HEK293 (cell line): ENCODE measurements at regions not wholly inside any gene's neighbourhood (a gene's known extent, or its start where the extent isn't known, plus 50 kb on each side); places are given as distances from the start of the nearest gene placed in this dataset.

Experiments used
- CTCF ChIA-PET: fragments of 350-600 bp; formaldehyde crosslinking; extraction: SDS; loops from one replicate; lab custom pipeline; 2021; ENCODE audit warnings: antibody characterized with exemption; lab: Yijun Ruan, JAX
- POLR2A ChIA-PET: fragments of 300-600 bp; formaldehyde crosslinking; extraction: SDS; loops from one replicate; lab custom pipeline; 2020; ENCODE audit warnings: antibody characterized with exemption, inconsistent platforms; lab: Yijun Ruan, JAX
- H3K27ac ChIP-seq: fragments of 200-500 bp; sonication (Bioruptor generic); 2 replicates; pipeline ENCODE4 v1.5.1; 2014; ENCODE audit warnings: low read depth, low read length, control low read depth, inconsistent platforms; ENCODE audit errors: extremely low read depth
- H3K36me3 ChIP-seq, 2 experiments: fragments of 200-500 bp in 1 of 2; sonication (Bioruptor generic) in 1 of 2; 1 replicate in 1 of 2; 2 replicates in 1 of 2; pipeline ENCODE4 v1.5.1; 2014 to 2017; ENCODE audit warnings: inconsistent platforms in 2 of 2, low read length in 2 of 2; ENCODE audit not compliant: control insufficient read depth in 2 of 2, insufficient read depth in 1 of 2
- H3K4me1 ChIP-seq: fragments of 200-500 bp; sonication (Bioruptor generic); 2 replicates; pipeline ENCODE4 v1.5.1; 2014; ENCODE audit warnings: mild to moderate bottlenecking, low read length, inconsistent platforms; ENCODE audit not compliant: control insufficient read depth, insufficient read depth
- H3K4me3 ChIP-seq: 2 replicates; pipeline ENCODE4 v1.5.1; 2011; ENCODE audit warnings: low read depth, mild to moderate bottlenecking, control low read depth, low read length, moderate library complexity
- H3K9me3 ChIP-seq: fragments of 200-500 bp; sonication (Bioruptor generic); 2 replicates; pipeline ENCODE4 v1.5.1; 2014; ENCODE audit warnings: low read depth, low read length, inconsistent platforms; ENCODE audit not compliant: control insufficient read depth, insufficient read depth
- BCL11A ChIP-seq: fragments of 450-650 bp; formaldehyde crosslinking; IDR thresholded peaks from 2 replicates; pipeline ENCODE4 v1.5.1; 2016; ENCODE audit warnings: low read depth, missing biosample characterization, missing genetic modification characterization
- GLI2 ChIP-seq: fragments of 450-650 bp; formaldehyde crosslinking; IDR thresholded peaks from 2 replicates; pipeline ENCODE4; 2017; ENCODE audit warnings: missing biosample characterization, missing genetic modification characterization, low read depth, borderline replicate concordance
- GLI4 ChIP-seq: fragments of 450-650 bp; formaldehyde crosslinking; IDR thresholded peaks from 2 replicates; pipeline ENCODE4 v1.5.1; 2016; ENCODE audit warnings: missing biosample characterization, missing genetic modification characterization
- KLF9 ChIP-seq: fragments of 450-650 bp; formaldehyde crosslinking; IDR thresholded peaks from 2 replicates; pipeline ENCODE4 v1.5.1; 2016; ENCODE audit warnings: missing biosample characterization, missing genetic modification characterization, low read depth
- RBAK ChIP-seq: fragments of 450-650 bp; formaldehyde crosslinking; IDR thresholded peaks from 2 replicates; pipeline ENCODE4 v1.5.1; 2016; ENCODE audit warnings: missing biosample characterization, missing genetic modification characterization
- REPIN1 ChIP-seq: fragments of 450-650 bp; formaldehyde crosslinking; IDR thresholded peaks from 2 replicates; pipeline ENCODE4 v1.5.1; 2017; ENCODE audit warnings: missing biosample characterization, missing genetic modification characterization, low read depth
- WT1 ChIP-seq: fragments of 450-650 bp; formaldehyde crosslinking; IDR thresholded peaks from 2 replicates; pipeline ENCODE4 v1.5.1; 2016; ENCODE audit warnings: missing biosample characterization, missing genetic modification characterization
- ZBTB11 ChIP-seq: fragments of 450-650 bp; formaldehyde crosslinking; conservative IDR thresholded peaks from 2 replicates; pipeline ENCODE4 v1.5.1; 2016; ENCODE audit warnings: low read depth, missing biosample characterization, missing genetic modification characterization
- ZBTB44 ChIP-seq: fragments of 450-650 bp; IDR thresholded peaks from 2 replicates; pipeline ENCODE4 v1.5.1; 2018; ENCODE audit warnings: missing biosample characterization, mild to moderate bottlenecking, missing genetic modification characterization
- ZFHX2 ChIP-seq: fragments of 450-650 bp; formaldehyde crosslinking; conservative IDR thresholded peaks from 2 replicates; pipeline ENCODE4 v1.5.1; 2016; ENCODE audit warnings: missing biosample characterization, missing genetic modification characterization
- ZFP37 ChIP-seq: fragments of 450-650 bp; formaldehyde crosslinking; IDR thresholded peaks from 2 replicates; pipeline ENCODE4 v1.5.1; 2016; ENCODE audit warnings: missing biosample characterization, missing genetic modification characterization
- ZNF311 ChIP-seq: fragments of 450-650 bp; formaldehyde crosslinking; IDR thresholded peaks from 2 replicates; pipeline ENCODE4 v1.5.1; 2017; ENCODE audit warnings: missing biosample characterization, missing genetic modification characterization, borderline replicate concordance
- ZNF366 ChIP-seq: fragments of 450-650 bp; formaldehyde crosslinking; conservative IDR thresholded peaks from 2 replicates; pipeline ENCODE4 v1.5.1; 2016; ENCODE audit warnings: missing biosample characterization, missing genetic modification characterization
- ZNF473 ChIP-seq: fragments of 450-650 bp; formaldehyde crosslinking; IDR thresholded peaks from 2 replicates; pipeline ENCODE4 v1.5.1; 2017; ENCODE audit warnings: missing biosample characterization, missing genetic modification characterization
- ZNF664 ChIP-seq: fragments of 450-650 bp; formaldehyde crosslinking; IDR thresholded peaks from 2 replicates; pipeline ENCODE4 v1.5.1; 2016; ENCODE audit warnings: missing biosample characterization, missing genetic modification characterization
- ZSCAN23 ChIP-seq: fragments of 450-650 bp; formaldehyde crosslinking; IDR thresholded peaks from 2 replicates; pipeline ENCODE4 v1.5.1; 2016; ENCODE audit warnings: missing biosample characterization, missing genetic modification characterization
- ZSCAN4 ChIP-seq: fragments of 450-650 bp; formaldehyde crosslinking; IDR thresholded peaks from 2 replicates; pipeline ENCODE4 v1.5.1; 2017; ENCODE audit warnings: missing biosample characterization, missing genetic modification characterization

- TF ChIP-seq GLI2 (tag by site-specific recombination) = no peak
These were observed 404.4 kb upstream of the KCNMB2 start (continued) for GRCh38 chr3:178131801-178132200.

- POLR2A ChIA-PET = no interaction called here
- CTCF ChIA-PET = no interaction called here
- Histone ChIP-seq H3K4me1 (no peaks in the 10 kb centered on the region), H3K9me3 (no peaks in the 10 kb centered on the region), H3K36me3 (no peaks in the 10 kb centered on the region), H3K4me3 (no peak overlapping the region), H3K27ac (no peak overlapping the region)
- TF ChIP-seq ZNF311 = no peak
- TF ChIP-seq BCL11A (tag by site-specific recombination) = no peak
- TF ChIP-seq RBAK (tag by site-specific recombination) = no peak
- TF ChIP-seq ZFHX2 (tag by site-specific recombination) = no peak
- no peak for TF ChIP-seq ZNF664
- TF ChIP-seq ZNF473 = no peak
- TF ChIP-seq ZNF366 (tag by site-specific recombination) = no peak
- no peak for TF ChIP-seq WT1
These were observed 399.0 kb upstream of the KCNMB2 start for GRCh38 chr3:178137206-178137605.

GRCh38 chr3:178137831-178138230 lies 398.4 kb upstream of the KCNMB2 start:
- Histone ChIP-seq H3K4me1 (no peaks in the 10 kb centered on the region), H3K9me3 (no peaks in the 10 kb centered on the region), H3K27ac (no peak overlapping the region), H3K36me3 (no peaks in the 10 kb centered on the region), H3K4me3 (no peak overlapping the region)
- POLR2A ChIA-PET = no interaction called here
- CTCF ChIA-PET = no interaction called here
- no peak for TF ChIP-seq GLI4 (tag by site-specific recombination)
- no peak for TF ChIP-seq REPIN1 (tag by site-specific recombination)
- no peak for TF ChIP-seq ZSCAN4
- no peak for TF ChIP-seq ZSCAN23
- TF ChIP-seq KLF9 = no peak
- TF ChIP-seq ZBTB11 = no peak
- no peak for TF ChIP-seq WT1
- TF ChIP-seq ZBTB44 (tag by site-specific recombination) = no peak
- TF ChIP-seq ZFP37 (tag by site-specific recombination) = no peak
